HUES48 (cell line): ENCODE measurements at regions not wholly inside any gene's neighbourhood (a gene's known extent, or its start where the extent isn't known, plus 50 kb on each side); places are given as distances from the start of the nearest gene placed in this dataset.

Experiments
- H3K27ac ChIP-seq: one replicate; pipeline ENCODE4 v1.7.0; 2013; ENCODE audit warnings: low read depth, low read length, inconsistent platforms
- H3K27me3 ChIP-seq: 2 replicates; pipeline ENCODE4 v1.6.1; 2013; ENCODE audit warnings: mild to moderate bottlenecking, low read length; ENCODE audit not compliant: control insufficient read depth, insufficient read depth
- H3K36me3 ChIP-seq: 2 replicates; pipeline ENCODE4 v1.6.1; 2013; ENCODE audit warnings: low read length; ENCODE audit not compliant: control insufficient read depth, insufficient read depth
- H3K4me1 ChIP-seq: 2 replicates; pipeline ENCODE4 v1.6.1; 2013; ENCODE audit warnings: mild to moderate bottlenecking, low read length; ENCODE audit not compliant: control insufficient read depth, insufficient read depth
- H3K4me3 ChIP-seq: 2 replicates; pipeline ENCODE4 v1.5.1; 2013; ENCODE audit warnings: mild to moderate bottlenecking, low read depth, low read length
- H3K9ac ChIP-seq: 2 replicates; pipeline ENCODE4 v1.6.1; 2013; ENCODE audit warnings: mild to moderate bottlenecking, low read depth, low read length, moderate library complexity
- H3K9me3 ChIP-seq: 2 replicates; pipeline ENCODE4 v1.6.1; 2013; ENCODE audit warnings: low read length; ENCODE audit not compliant: control insufficient read depth, insufficient read depth

- Histone ChIP-seq H3K27me3 (no peaks in the 10 kb centered on the region), H3K9ac (no peak overlapping the region), H3K27ac (no peak overlapping the region), H3K36me3 (no peaks in the 10 kb centered on the region), H3K4me1 (peaks cover 7% of the 10 kb centered on the region; the same call in 1 of the 2 replicates), H3K9me3 (no peaks in the 10 kb centered on the region), H3K4me3 (no peak overlapping the region)
Measured at GRCh38 chr9:91084896-91085516, 276.7 kb downstream of the AUH start.

GRCh38 chr9:91085517-91086291 is 276.0 kb downstream of the AUH start:
- Histone ChIP-seq H3K27ac (no peak overlapping the region), H3K27me3 (no peaks in the 10 kb centered on the region), H3K36me3 (no peaks in the 10 kb centered on the region), H3K9me3 (no peaks in the 10 kb centered on the region), H3K4me3 (no peak overlapping the region), H3K4me1 (peaks cover 7% of the 10 kb centered on the region; the same call in 1 of the 2 replicates), H3K9ac (no peak overlapping the region)

DNA sequence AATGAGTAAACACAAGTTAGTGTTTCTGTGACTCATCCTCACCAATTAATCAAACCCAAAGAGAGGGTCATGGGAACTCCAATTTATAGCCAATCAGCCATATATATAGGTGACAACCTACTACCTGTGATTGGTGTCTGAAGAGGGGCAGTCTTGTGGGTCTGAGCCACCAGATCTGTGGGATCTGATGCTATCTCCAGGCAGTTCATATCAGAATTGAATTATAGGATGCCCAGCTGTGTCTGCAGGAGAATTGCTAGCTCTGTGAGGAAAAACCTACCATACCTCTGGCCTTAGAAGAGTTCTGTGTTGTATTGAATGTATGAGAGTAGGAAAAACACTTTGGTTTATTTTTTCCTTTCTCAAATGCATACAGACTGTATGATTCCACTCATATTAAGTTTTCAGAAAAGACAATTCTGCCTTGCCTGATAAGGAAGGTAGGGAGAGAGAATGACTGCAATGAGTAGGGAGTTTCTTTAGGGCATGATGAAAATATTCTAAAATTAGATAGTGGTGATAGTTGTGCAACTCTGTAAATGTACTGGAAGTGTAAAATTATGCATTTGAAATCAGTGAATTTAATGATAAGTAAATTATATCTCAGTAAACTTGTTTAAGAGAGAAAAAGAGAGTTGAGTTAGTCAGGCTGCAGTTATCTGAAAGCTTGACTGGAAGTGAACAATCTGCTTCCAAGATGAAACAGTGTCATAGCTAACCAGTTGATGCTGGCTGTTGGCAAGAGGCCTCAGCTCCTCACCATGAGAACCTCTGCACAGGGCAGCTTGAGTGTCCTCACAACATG is 274.9 kb downstream of the AUH start:
- H3K27me3 ChIP-seq, result no peaks in the 10 kb centered on the region
- no peak overlapping the region for H3K27ac ChIP-seq
- H3K4me3 ChIP-seq, result no peak overlapping the region
- no peaks in the 10 kb centered on the region for H3K9me3 ChIP-seq
- H3K4me1 ChIP-seq, result peaks cover 7% of the 10 kb centered on the region; the same call in 1 of the 2 replicates
- no peaks in the 10 kb centered on the region for H3K36me3 ChIP-seq
- no peak overlapping the region for H3K9ac ChIP-seq

GRCh38 chr9:91087462-91087759 is 274.3 kb downstream of the AUH start:
- Histone ChIP-seq H3K9me3 (no peaks in the 10 kb centered on the region), H3K36me3 (no peaks in the 10 kb centered on the region), H3K27ac (no peak overlapping the region), H3K4me3 (no peak overlapping the region), H3K9ac (no peak overlapping the region), H3K27me3 (no peaks in the 10 kb centered on the region), H3K4me1 (peaks cover 7% of the 10 kb centered on the region; the same call in 1 of the 2 replicates)

DNA sequence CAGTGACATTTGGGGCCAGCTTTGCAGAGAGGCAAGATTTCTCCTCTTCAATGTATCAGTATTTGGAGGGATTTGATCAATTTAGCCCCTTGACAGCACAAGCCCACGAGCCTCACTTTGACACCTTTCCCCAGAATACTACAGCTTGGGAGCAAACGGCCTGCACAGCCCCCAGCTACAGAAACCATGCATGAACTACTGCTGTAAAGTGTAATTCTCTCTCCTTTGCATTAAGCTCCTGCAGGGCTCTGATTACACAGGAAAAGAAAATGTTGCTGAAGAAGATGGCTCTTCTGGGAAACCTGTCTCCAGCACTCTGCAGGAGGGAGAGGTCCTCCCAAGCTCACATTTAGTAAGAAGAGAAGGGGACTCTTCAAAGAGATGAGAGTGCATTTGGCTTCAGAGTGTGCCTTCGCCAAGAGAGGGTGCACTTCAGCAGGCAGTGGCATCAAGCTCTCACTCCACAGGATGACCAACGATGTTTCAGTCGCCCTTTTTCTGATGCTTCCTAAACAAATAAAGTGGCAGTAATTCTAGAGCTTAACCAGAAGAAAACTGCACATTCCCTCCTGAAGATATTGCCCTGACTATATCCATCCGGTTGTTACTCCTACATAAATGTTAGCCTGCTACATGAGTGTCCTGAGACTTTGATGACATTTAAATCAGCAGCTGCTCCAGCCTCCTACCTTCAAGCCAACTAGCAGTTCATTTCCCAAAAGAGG is 272.2 kb downstream of the AUH start:
- Histone ChIP-seq H3K4me1 (peaks cover 7% of the 10 kb centered on the region; the same call in 1 of the 2 replicates), H3K9me3 (no peaks in the 10 kb centered on the region; the same call in 1 of the 2 replicates), H3K36me3 (no peaks in the 10 kb centered on the region), H3K27me3 (no peaks in the 10 kb centered on the region), H3K4me3 (no peak overlapping the region), H3K9ac (no peak overlapping the region), H3K27ac (no peak overlapping the region)

GRCh38 chr9:91090130-91090410 is 271.6 kb downstream of the AUH start:
- H3K9ac ChIP-seq, result no peak overlapping the region
- peaks cover 6% of the 10 kb centered on the region; the same call in 1 of the 2 replicates for H3K4me1 ChIP-seq
- H3K4me3 ChIP-seq, result no peak overlapping the region
- no peaks in the 10 kb centered on the region for H3K27me3 ChIP-seq
- H3K27ac ChIP-seq, result no peak overlapping the region
- H3K36me3 ChIP-seq, result no peaks in the 10 kb centered on the region
- no peaks in the 10 kb centered on the region; the same call in 1 of the 2 replicates for H3K9me3 ChIP-seq

GRCh38 chr9:91092214-91092613 is 269.5 kb downstream of the AUH start:
- Histone ChIP-seq H3K27me3 (no peaks in the 10 kb centered on the region), H3K4me1 (no peaks in the 10 kb centered on the region), H3K27ac (no peak overlapping the region), H3K4me3 (no peak overlapping the region), H3K9me3 (no peaks in the 10 kb centered on the region; the same call in 1 of the 2 replicates), H3K9ac (no peak overlapping the region), H3K36me3 (no peaks in the 10 kb centered on the region)

GRCh38 chr9:91094324-91095088 is 267.2 kb downstream of the AUH start:
- no peak overlapping the region for H3K27ac ChIP-seq
- no peaks in the 10 kb centered on the region for H3K27me3 ChIP-seq
- H3K36me3 ChIP-seq, result no peaks in the 10 kb centered on the region
- no peaks in the 10 kb centered on the region for H3K4me1 ChIP-seq
- no peak overlapping the region for H3K4me3 ChIP-seq
- H3K9me3 ChIP-seq, result no peaks in the 10 kb centered on the region; the same call in 1 of the 2 replicates
- no peak overlapping the region for H3K9ac ChIP-seq

GRCh38 chr9:91098203-91098850 is 263.4 kb downstream of the AUH start:
- Histone ChIP-seq H3K4me1 (no peaks in the 10 kb centered on the region), H3K27ac (no peak overlapping the region), H3K9me3 (no peaks in the 10 kb centered on the region; the same call in 1 of the 2 replicates), H3K27me3 (no peaks in the 10 kb centered on the region), H3K36me3 (no peaks in the 10 kb centered on the region), H3K4me3 (no peak overlapping the region), H3K9ac (no peak overlapping the region)

GRCh38 chr9:91099436-91099835 is 262.3 kb downstream of the AUH start:
- Histone ChIP-seq H3K36me3 (no peaks in the 10 kb centered on the region), H3K9me3 (no peaks in the 10 kb centered on the region), H3K27ac (no peak overlapping the region), H3K4me1 (no peaks in the 10 kb centered on the region), H3K4me3 (no peak overlapping the region), H3K27me3 (no peaks in the 10 kb centered on the region), H3K9ac (no peak overlapping the region)
